ENCODE measurements at regions not wholly inside any gene's neighbourhood (a gene's known extent, or its start where the extent isn't known, plus 50 kb on each side); places are given as distances from the start of the nearest gene placed in this dataset.
"Not testable (repeated sequence)": the region's sequence is repeated elsewhere in the genome, so short reads cannot be mapped to it uniquely, and the experiment has no call there.

DNA sequence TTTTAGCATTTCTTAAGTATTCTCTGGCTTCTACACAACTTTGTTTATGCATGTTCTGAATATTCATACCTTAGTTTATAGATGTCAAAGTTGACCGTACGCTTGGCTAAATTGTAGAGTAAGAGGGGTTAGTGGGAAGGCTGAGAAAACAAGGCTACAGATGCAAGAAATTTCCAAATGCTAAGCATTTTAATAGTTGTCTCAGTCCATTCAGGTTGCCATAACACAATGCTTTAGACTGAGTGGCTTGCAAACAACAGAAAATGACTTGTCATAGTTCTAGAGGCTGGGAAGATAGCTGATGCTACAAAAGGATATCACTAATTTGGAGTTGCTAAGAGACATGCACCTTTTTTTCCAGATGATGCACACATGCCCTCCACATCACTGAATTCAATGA lies 53.0 kb upstream of the C1QTNF3 start:
- not testable (repeated sequence) for DNase-seq

GRCh38 chr5:34099891-34100290 lies 56.9 kb upstream of the C1QTNF3 start:
- not testable (repeated sequence) for DNase-seq

- not testable (repeated sequence) for DNase-seq
Measured at GRCh38 chr5:34101567-34101966, 58.6 kb upstream of the C1QTNF3 start.

DNA sequence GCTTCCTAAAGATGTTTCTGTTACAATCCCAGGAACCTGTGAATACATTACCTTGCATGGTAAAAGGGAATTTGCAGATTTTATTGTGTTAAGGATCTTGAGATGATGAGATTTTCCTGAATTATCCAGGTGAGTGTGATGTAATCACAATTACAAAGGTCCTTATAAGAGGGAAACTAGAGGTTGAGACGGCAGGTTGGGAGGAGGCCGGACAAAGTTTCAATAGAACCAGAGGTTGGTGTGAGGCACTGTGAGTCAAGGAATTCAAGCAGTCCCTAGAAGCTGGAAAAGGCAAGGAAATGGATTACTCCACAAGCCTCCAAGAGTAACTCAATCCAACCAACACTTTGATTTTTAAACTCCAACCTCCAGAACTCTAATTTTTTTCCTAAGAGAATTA lies 65.9 kb upstream of the C1QTNF3 start:
- DNase-seq = not testable (repeated sequence)

DNA sequence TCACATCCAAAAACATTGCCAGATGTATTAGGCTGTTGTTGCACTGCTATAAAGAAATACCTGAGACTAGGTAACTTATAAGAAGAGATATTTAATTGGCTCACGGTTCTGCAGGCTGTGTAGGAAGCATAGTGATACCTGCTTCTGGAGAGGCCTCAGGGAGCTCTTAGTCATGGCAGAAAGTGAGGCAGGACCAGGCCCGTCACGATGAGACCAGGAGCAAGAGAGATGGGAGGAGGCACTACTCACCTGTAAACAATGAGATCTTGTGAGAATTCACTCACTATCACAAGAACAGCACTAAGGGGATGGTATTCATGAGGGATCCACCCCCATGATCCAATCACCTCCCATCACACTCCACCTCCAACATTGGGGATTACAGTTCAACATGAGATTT lies 81.3 kb upstream of the C1QTNF3 start:
- DNase-seq = not testable (repeated sequence)

DNA sequence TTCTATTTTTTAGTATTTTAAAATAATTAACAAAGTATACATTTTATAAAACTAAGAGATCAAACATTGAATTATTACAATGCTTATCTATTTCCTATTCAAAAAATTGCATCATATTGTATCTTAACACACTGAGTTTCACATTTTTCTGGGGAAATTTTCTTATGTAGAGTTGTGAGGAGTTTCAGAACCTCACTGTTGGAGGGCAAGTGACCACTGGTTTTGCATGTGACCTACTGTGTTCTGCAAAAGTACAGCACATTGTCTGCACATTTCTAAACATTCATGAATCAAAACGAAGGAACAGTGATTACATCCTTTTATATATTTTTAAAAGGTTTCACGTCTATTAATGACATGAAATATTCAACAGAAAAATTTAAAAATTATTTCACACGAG lies 82.3 kb upstream of the C1QTNF3 start:
- DNase-seq = not testable (repeated sequence)

DNA sequence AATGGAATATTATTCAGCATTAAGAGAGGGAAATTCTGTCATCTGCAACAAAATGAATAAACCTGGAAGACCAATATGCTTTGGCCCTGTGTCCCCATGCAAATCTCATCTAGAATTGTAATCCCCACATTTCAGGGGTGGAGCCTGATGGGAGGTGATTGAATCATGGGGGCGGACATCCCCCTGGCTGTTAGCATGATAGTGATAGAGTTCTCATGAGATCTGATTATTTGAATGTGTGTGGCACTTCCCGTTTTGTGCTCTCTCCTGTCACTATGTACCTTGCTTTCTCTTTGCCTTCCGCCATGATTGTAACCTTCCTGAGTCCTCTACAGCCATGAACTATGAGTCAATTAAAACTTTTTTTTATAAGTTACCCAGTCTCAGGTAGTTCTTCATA lies 83.7 kb upstream of the C1QTNF3 start:
- DNase-seq = not testable (repeated sequence)

DNA sequence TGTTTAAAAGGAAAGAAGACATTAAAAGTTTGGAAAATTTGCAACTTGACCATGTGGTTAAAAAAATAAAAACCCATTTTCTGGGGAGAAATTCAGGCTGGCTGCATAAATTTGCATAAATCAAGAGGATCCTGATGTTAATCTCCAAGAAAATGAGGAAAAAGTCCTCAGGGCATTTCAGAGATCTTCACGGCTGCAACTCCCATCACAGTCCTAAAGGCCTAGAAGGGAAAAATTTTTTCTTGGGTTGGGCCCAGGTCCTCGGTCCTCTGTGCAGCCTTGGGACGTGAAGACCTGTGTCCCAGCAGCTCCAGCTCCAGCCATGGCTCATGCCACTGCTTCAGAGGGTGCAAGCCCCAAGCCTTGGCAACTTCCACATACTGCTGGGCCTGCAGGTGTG lies 84.8 kb upstream of the C1QTNF3 start:
- DNase-seq = not testable (repeated sequence)

DNA sequence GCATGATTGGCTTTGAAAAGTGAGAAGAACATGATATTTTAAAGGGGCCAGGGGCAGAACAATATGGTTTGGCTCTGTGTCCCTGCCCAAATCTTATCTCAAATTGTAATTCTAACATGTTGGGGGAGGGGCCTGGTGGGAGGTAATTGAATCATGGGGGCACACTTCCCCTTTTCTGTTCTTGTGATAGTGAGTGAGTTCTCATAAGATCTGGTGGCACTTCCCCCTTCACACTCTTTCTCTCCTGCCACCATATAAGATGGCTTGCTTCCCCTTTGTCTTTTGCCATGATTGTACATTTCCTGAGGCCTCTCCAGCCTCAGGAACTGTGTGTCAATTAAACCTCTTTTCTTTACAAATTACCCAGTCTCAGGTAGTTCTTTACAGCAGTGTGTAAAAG lies 85.9 kb upstream of the C1QTNF3 start:
- DNase-seq = not testable (repeated sequence)

GRCh38 chr5:34154988-34155387 lies 112.0 kb upstream of the C1QTNF3 start:
- not testable (repeated sequence) for DNase-seq

- DNase-seq = not testable (repeated sequence)
Measured at GRCh38 chr5:34156703-34157414, 113.8 kb upstream of the C1QTNF3 start.

GRCh38 chr5:34160904-34161303 lies 117.9 kb upstream of the C1QTNF3 start:
- not testable (repeated sequence) for DNase-seq

GRCh38 chr5:34171398-34171797 lies 128.4 kb upstream of the C1QTNF3 start:
- not testable (repeated sequence) for DNase-seq

DNA sequence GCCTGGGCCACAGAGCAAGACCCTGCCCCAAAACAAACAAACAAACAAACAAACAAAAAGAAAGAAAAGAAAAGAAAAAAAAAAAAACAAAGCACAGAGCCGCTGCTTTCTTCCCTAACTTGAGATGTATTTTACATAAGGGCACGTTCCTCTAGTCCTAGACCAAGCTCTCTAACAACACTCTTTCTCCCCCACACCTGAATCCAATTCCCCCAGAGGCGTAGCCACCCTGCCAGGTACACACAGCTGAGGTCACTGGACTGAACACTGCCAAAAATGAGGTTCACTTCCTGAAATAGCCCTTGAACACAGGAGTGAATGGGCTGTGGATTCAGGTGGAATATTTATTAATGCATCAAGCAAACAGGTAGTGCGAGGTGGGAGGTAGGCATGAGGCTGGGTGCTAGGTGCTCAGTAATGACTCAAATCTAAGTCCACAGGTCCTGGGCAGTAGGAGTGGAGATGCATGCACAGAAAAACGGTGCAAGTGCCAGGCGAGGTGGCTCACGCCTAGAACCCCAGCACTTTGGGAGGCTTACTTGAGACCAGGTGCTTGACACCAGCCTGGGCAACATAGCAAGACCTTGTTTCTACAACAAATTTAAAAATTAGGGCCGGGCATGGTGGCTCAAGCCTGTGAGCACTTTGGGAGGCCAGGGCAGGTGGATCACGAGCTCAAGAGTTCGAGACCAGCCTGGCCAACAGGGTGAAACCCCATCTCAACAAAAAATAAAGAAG lies 136.6 kb upstream of the C1QTNF3 start:
- not testable (repeated sequence) for DNase-seq

- DNase-seq = not testable (repeated sequence)
Measured at GRCh38 chr5:34180225-34180624, 137.2 kb upstream of the C1QTNF3 start.

DNA sequence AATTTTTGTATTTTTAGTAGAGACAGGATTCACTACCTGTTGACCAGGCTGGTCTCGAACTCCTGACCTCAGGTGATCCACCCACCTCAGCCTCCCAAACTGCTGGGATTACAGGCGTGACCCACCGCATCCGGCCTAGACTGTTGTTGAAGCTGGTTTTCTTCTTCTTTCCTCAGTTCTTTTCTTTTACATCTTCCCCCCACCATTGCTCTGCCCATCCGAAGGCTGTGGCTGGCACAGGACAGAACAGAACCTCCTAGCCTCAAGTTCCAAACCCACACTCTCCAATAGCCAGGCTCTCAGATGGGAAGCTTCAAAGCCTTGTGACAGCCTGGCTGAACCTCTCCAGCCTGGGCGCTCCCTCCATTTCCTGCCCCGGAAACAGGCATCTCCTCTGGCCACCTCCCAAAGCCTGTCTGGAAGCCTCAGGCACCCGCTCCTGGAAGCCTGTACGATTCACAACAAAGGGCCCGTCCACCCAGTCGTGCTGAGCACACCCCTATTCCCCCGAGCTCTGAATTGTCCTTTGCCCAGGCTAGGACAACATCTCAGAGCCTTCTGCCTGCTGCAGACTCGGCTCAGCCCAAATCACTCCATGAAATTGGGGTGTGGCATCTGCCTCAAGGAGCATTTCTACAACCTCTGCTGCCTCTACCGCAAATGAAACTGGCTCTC lies 138.1 kb upstream of the C1QTNF3 start:
- DNase-seq = not testable (repeated sequence)

GRCh38 chr5:34185005-34185404 lies 142.0 kb upstream of the C1QTNF3 start:
- not testable (repeated sequence) for DNase-seq

DNA sequence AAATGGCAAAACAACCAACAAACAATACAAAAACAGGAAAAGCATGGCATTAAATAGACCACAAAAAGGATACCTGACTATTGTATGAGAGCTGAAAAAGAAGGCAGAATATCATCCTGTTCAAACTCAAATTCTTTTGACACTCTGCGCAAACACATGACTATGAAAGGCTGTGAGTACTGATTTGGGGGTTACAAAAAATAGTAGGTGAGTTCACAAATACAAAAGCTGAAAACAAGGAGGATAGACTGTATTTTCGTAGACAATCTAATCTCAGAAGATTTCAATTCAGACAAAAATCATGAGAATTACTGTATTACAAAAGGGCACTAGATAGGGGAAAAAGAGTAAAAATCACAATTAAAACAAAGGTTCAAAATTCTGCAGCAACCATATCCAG lies 142.6 kb upstream of the C1QTNF3 start:
- DNase-seq = not testable (repeated sequence)

DNA sequence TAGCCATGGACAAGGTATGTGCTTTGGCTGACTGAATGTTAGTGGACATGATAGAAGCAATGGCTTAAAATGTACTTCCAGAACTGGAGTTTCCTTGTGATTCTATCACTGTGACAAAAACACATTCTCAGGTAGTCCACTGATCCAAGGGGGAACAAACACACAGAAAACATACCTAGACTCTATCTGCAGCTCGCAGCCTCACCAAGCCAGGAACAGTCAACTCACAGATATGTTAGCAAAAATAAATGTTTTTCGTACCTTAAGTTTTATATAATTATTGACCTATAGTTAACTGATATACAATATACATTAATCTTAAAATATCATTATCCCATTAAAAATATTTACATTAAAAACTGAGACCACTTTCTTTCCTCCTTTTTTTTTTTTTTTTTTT lies 143.1 kb upstream of the C1QTNF3 start:
- DNase-seq = not testable (repeated sequence)

DNA sequence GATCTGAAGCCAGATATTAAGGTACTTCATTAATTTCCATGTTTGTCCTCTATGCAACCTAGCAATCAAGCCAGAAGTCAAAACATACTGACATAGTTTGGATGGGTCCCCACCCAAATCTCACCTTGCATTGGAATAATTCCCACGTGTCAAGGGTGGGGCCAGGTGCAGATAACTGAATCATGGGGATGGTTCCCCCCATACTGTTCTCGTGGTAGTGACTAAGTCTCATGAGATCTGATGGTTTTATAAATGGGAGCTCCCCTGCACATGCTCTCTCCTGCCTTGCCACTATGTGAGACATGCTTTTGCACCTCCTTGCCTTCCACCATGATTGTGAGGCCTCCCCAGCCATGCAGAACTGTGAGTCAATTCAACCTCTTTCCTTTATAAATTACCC lies 143.9 kb upstream of the C1QTNF3 start:
- DNase-seq = not testable (repeated sequence)

GRCh38 chr5:34187441-34187840 lies 144.4 kb upstream of the C1QTNF3 start:
- DNase-seq = not testable (repeated sequence)

GRCh38 chr5:34188001-34188822 lies 145.2 kb upstream of the C1QTNF3 start:
- DNase-seq = peak; percentile 41

GRCh38 chr5:34189246-34189645 lies 146.2 kb upstream of the C1QTNF3 start:
- not testable (repeated sequence) for DNase-seq
